ENCODE measurements at regions not wholly inside any gene's neighbourhood (a gene's known extent, or its start where the extent isn't known, plus 50 kb on each side); places are given as distances from the start of the nearest gene placed in this dataset.

DNA sequence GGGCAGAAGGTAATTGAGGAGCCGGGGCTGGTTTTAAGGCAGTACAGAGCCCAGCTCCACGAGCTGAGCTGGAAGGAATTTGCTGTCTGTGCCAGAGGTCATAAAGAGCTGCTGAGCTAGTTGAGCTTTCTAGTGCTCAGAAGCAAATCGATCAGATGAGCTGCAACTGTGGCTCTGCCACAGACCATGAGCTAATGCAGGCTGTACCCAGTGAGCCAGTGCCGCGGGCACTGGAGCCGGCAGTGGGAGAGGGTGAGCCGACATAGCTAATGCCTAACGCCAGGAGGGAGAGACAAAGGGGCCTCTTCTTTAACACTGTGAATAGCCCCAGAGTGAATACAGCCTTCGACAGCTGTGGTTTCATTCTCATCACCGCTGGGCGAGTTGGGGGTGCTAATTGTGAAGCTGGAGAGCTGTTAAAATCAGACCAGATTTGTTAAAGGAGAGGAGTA lies 410.1 kb upstream of the TCF4 start:
- peak in 1 of 2 experiments; percentile 51 for DNase-seq (ENCODE audit: low read depth in 1 of 2, low spot score in 2 of 2)

More for the DNA sequence above, 410.1 kb upstream of the TCF4 start:
- Histone ChIP-seq H2AK5ac (ENCODE audit: low read depth, low read length) (peak overlapping the region; percentile 84; the same call in 1 of the 2 replicates), H2BK12ac (ENCODE audit: low read depth, low read length) (peak overlapping the region; percentile 83; the same call in 1 of the 2 replicates), H2BK20ac (ENCODE audit: low read length) (no peak overlapping the region), H2AFZ (ENCODE audit: low read length) (peak overlapping the region; percentile 36; the same call in 1 of the 2 replicates), H3K79me2 (ENCODE audit: control insufficient read depth in 1 of 2, insufficient read depth in 2 of 2, low read length in 2 of 2) (no peaks in the 10 kb centered on the region), H3K79me1 (ENCODE audit: low read depth, low read length) (no peaks in the 10 kb centered on the region), H3K4me2 (ENCODE audit: insufficient read depth in 1 of 2, low read depth in 2 of 2, low read length in 2 of 2) (peak overlapping the region; percentile 22 to 34; a peak in 3 of 4 replicates), H3K4ac (replicated peaks; ENCODE audit: insufficient read length, low read depth, low read length) (no peak overlapping the region), H3K56ac (replicated peaks; ENCODE audit: insufficient read length, low read depth, low read length) (no peak overlapping the region), H3K36me3 (ENCODE audit: control insufficient read depth in 2 of 4, insufficient read depth in 4 of 4, low read length in 3 of 4) (no peaks in the 10 kb centered on the region), H3K23me2 (ENCODE audit: low read depth, low read length) (0 out of 2 replicates have a peak, but pooled peaks cover 2% of the 10 kb centered on the region), H2BK5ac (ENCODE audit: low read depth, low read length) (0 out of 2 replicates have a peak overlapping the region, but pooled peaks have one; percentile 21), H3K4me3 (ENCODE audit: extremely low read depth in 1 of 4, insufficient read depth in 2 of 4, low read depth in 3 of 4, low read length in 4 of 4) (no peak overlapping the region), H3K9ac (replicated peaks in 1 of 4; ENCODE audit: extremely low read depth in 1 of 4, low read depth in 3 of 4, low read length in 3 of 4) (no peak overlapping the region), H3K27ac (ENCODE audit: low read depth, low read length) (0 out of 2 replicates have a peak overlapping the region, but pooled peaks have one; percentile 33), H3K27me3 (replicated peaks in 1 of 4; ENCODE audit: control insufficient read depth in 3 of 4, extremely low read depth in 1 of 4, insufficient read depth in 3 of 4, low read length in 3 of 4) (no peaks in the 10 kb centered on the region), H3K18ac (ENCODE audit: extremely low read depth, low read length) (peak overlapping the region; percentile 2; the same call in 1 of the 2 replicates), H3K4me1 (replicated peaks in 1 of 4; ENCODE audit: control insufficient read depth in 3 of 4, insufficient read depth in 4 of 4, low read length in 3 of 4) (peaks cover 5 to 16% (median 12%) of the 10 kb centered on the region in 4 experiments; a peak in 5 of 7 replicates), H4K8ac (ENCODE audit: extremely low read depth, insufficient read depth, low read length) (no peak overlapping the region), H4K91ac (replicated peaks; ENCODE audit: insufficient read length, low read length) (no peak overlapping the region), H3K9me3 (ENCODE audit: insufficient read depth in 2 of 2, low read depth in 1 of 2, low read length in 1 of 2) (no peaks in the 10 kb centered on the region), H2BK120ac (replicated peaks; ENCODE audit: low read depth, low read length) (no peak overlapping the region), H2BK15ac (ENCODE audit: low read length) (peak overlapping the region; percentile 75; the same call in 1 of the 2 replicates), H3K23ac (ENCODE audit: insufficient read length) (no peak overlapping the region), H4K5ac (ENCODE audit: insufficient read length, low read depth, low read length) (no peak overlapping the region), H3K14ac (ENCODE audit: insufficient read length) (no peak overlapping the region), H4K20me1 (replicated peaks in 1 of 2; ENCODE audit: control insufficient read depth in 1 of 2, insufficient read depth in 2 of 2, low read length in 2 of 2) (no peaks in the 10 kb centered on the region)
- peak; percentile 13 for FAIRE-seq
- ChIA-PET CTCF (ENCODE audit: partially characterized antibody) (interaction anchor here (1.6 to 1.8 kb wide), 2 partner anchors 9 to 20 kb away, joined by 4 to 6 read pairs; no protein-coding TSS in a partner anchor), POLR2A (ENCODE audit: partially characterized antibody) (no interaction called here)
- 53% methylated on average over 11 of the region's 11 CpGs; no CpG with 5 or more reads in 1 of the 2 experiments for WGBS, 2 experiments (ENCODE audit: extremely low coverage in 1 of 2, insufficient coverage in 1 of 2, insufficient read length in 1 of 2, insufficient replicate concordance in 2 of 2, low coverage in 1 of 2, low lambda C conversion rate in 2 of 2, missing lambda C conversion rate in 1 of 2)
- TF ChIP-seq POLR2AphosphoS5 (IDR thresholded peaks at IDR 0.05; ENCODE audit: low read depth, low read length) (no peak), SP1 (IDR thresholded peaks at IDR 0.05; ENCODE audit: low read depth, low read length) (0 out of 2 replicates have a peak, but pooled peaks have one; percentile 40), TCF12 (IDR thresholded peaks at IDR 0.05; ENCODE audit: low read depth, low read length) (0 out of 2 replicates have a peak, but pooled peaks have one; percentile 36), KDM5A (IDR thresholded peaks at IDR 0.05; ENCODE audit: low read length) (no peak), RAD21 (IDR thresholded peaks at IDR 0.05 in 1 of 2, conservative IDR thresholded peaks at IDR 0.05 in 1 of 2; ENCODE audit: low read depth in 2 of 2, low read length in 2 of 2) (peak; percentile 4 to 7; a peak in 1 of 4 replicates)
- TF ChIP-seq, protein P1, sequence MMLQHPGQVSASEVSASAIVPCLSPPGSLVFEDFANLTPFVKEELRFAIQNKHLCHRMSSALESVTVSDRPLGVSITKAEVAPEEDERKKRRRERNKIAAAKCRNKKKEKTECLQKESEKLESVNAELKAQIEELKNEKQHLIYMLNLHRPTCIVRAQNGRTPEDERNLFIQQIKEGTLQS (IDR thresholded peaks at IDR 0.05; ENCODE audit: insufficient read depth, low read depth, low read length): no peak

Data from H1 (cell line).